HepG2 (cell line): ENCODE measurements at regions not wholly inside any gene's neighbourhood (a gene's known extent, or its start where the extent isn't known, plus 50 kb on each side); places are given as distances from the start of the nearest gene placed in this dataset.

Source experiments
- ATAC-seq: fragments of 200-7000 bp; cut with Tn5 transposase; 3 replicates; pipeline ENCODE4 v1.9.1; 2020; ENCODE audit warnings: mild to moderate bottlenecking, moderate library complexity
- BruUV-seq: library from RNA; stranded (reverse); fragments of 400-500 nt; replicated peaks from 2 replicates; lab custom pipeline; 2021; lab: Mats Ljungman, UMichigan
- CTCF ChIA-PET: fragments of 300-600 bp; formaldehyde crosslinking; extraction: SDS; loops from one replicate; lab custom pipeline; 2021; ENCODE audit warnings: low total read pairs, inconsistent platforms, low intra/inter-chr PET ratio; lab: Yijun Ruan, JAX
- POLR2A ChIA-PET: fragments of 350-600 bp; sonication (Branson Sonifier 250); formaldehyde crosslinking; loops from one replicate; lab custom pipeline; 2020; ENCODE audit warnings: antibody characterized with exemption, inconsistent platforms; lab: Yijun Ruan, JAX
- DNase-seq: peaks from one replicate; pipeline ENCODE4 v3.0.0-alpha.2; 2015; ENCODE audit warnings: low spot score
- FAIRE-seq: peaks from 3 replicates; lab custom pipeline; 2011; peaks lifted over from hg19 to GRCh38; lab: Jason Lieb, UNC
- H2AFZ ChIP-seq: one replicate; pipeline ENCODE4 v1.6.1; 2011; ENCODE audit warnings: low read length, inconsistent platforms
- H3K27ac ChIP-seq: fragments of 300-600 bp; 3 replicates; pipeline ENCODE4 v1.8.0; 2011; ENCODE audit warnings: mixed run types, mild to moderate bottlenecking, mixed read lengths, low read length, inconsistent platforms; ENCODE audit not compliant: insufficient read depth; ENCODE audit errors: extremely low read length
- H3K27me3 ChIP-seq, 2 experiments: fragments of 200-600 bp in 1 of 2; 2 replicates in 1 of 2; 3 replicates in 1 of 2; pipeline versions ENCODE4 v1.6.0 to v1.8.0; 2011; ENCODE audit warnings: low read length in 2 of 2, mild to moderate bottlenecking in 2 of 2, moderate library complexity in 2 of 2, inconsistent platforms in 1 of 2; ENCODE audit not compliant: insufficient read depth in 2 of 2, control insufficient read depth in 1 of 2
- H3K36me3 ChIP-seq, 2 experiments: fragments of 200-600 bp in 1 of 2; replicated peaks in 1 of 2; 2 replicates in 1 of 2; 3 replicates in 1 of 2; pipeline versions ENCODE4 v1.5.1 to v1.8.0; 2011; ENCODE audit warnings: low read length in 2 of 2, inconsistent platforms in 1 of 2; ENCODE audit not compliant: insufficient read depth in 2 of 2, control insufficient read depth in 1 of 2
- H3K4me1 ChIP-seq: 2 replicates; pipeline ENCODE4 v1.5.1; 2012; ENCODE audit warnings: low read length, inconsistent platforms; ENCODE audit not compliant: insufficient read depth
- H3K4me2 ChIP-seq: 2 replicates; pipeline ENCODE4 v1.6.0; 2011; ENCODE audit warnings: low read depth, low read length, inconsistent platforms
- H3K4me3 ChIP-seq, 3 experiments: fragments of 200-600 bp in 1 of 3; sonication (generic), shearing (Covaris generic) in 1 of 3; replicated peaks in 1 of 3; 2 replicates each; pipeline ENCODE4 v1.5.1; 2011 to 2016; ENCODE audit warnings: low read length in 3 of 3, inconsistent platforms in 2 of 3, low read depth in 2 of 3, mild to moderate bottlenecking in 2 of 3, control low read depth in 1 of 3, mixed read lengths in 1 of 3; ENCODE audit not compliant: insufficient read depth in 1 of 3
- H3K79me2 ChIP-seq: one replicate; pipeline ENCODE4 v1.6.1; 2011; ENCODE audit warnings: low read length, inconsistent platforms; ENCODE audit not compliant: insufficient read depth
- H3K9ac ChIP-seq: 2 replicates; pipeline ENCODE4 v1.6.0; 2011; ENCODE audit warnings: mild to moderate bottlenecking, low read depth, low read length, inconsistent platforms; ENCODE audit not compliant: insufficient read depth
- H3K9me3 ChIP-seq: 2 replicates; pipeline ENCODE4 v1.5.1; 2012; ENCODE audit warnings: mild to moderate bottlenecking, low read length
- H4K20me1 ChIP-seq: 2 replicates; pipeline ENCODE4 v1.6.0; 2011; ENCODE audit warnings: inconsistent platforms, mild to moderate bottlenecking, low read length, moderate library complexity; ENCODE audit not compliant: insufficient read depth
- BHLHE40 ChIP-seq: IDR thresholded peaks from 2 replicates; pipeline ENCODE4 v1.6.1; 2011; ENCODE audit warnings: low read length, improper control_type of control experiment
- ETV5 ChIP-seq: IDR thresholded peaks from 2 replicates; pipeline ENCODE4 v1.6.1; 2018; ENCODE audit warnings: missing biosample characterization, missing genetic modification reagents, inconsistent platforms, borderline replicate concordance
- HOXA3 ChIP-seq: sonication (generic); formaldehyde crosslinking; IDR thresholded peaks from 2 replicates; pipeline ENCODE4 v1.5.0; 2020; ENCODE audit warnings: missing genetic modification reagents
- MXI1 ChIP-seq: IDR thresholded peaks from 3 replicates; pipeline ENCODE4 v1.6.1; 2012; ENCODE audit warnings: low read depth, low read length, inconsistent platforms, borderline replicate concordance
- NRL ChIP-seq: sonication (generic); formaldehyde crosslinking; IDR thresholded peaks from 2 replicates; pipeline ENCODE4 v1.5.0; 2020; ENCODE audit warnings: missing genetic modification reagents, mild to moderate bottlenecking, moderate library complexity, borderline replicate concordance
- PAX8 ChIP-seq: sonication (generic); formaldehyde crosslinking; IDR thresholded peaks from 2 replicates; pipeline ENCODE4 v1.8.0; 2022; ENCODE audit warnings: mild to moderate bottlenecking, missing genetic modification reagents, borderline replicate concordance
- SSRP1 ChIP-seq: IDR thresholded peaks from 2 replicates; pipeline ENCODE4 v1.6.1; 2016; ENCODE audit warnings: control low read depth
- TRAFD1 ChIP-seq: sonication (generic); formaldehyde crosslinking; IDR thresholded peaks from 2 replicates; pipeline ENCODE4 v1.5.1; 2020; ENCODE audit warnings: missing genetic modification reagents, mild to moderate bottlenecking, borderline replicate concordance
- ZNF253 ChIP-seq: sonication (generic); formaldehyde crosslinking; IDR thresholded peaks from 2 replicates; pipeline ENCODE4 v1.8.0; 2022; ENCODE audit warnings: mild to moderate bottlenecking, missing genetic modification reagents, borderline replicate concordance
- ZNF33B ChIP-seq: sonication (generic); formaldehyde crosslinking; IDR thresholded peaks from 2 replicates; pipeline ENCODE4 v1.5.1; 2020; ENCODE audit warnings: mild to moderate bottlenecking, missing genetic modification reagents
- ZNF343 ChIP-seq: sonication (generic); formaldehyde crosslinking; IDR thresholded peaks from 2 replicates; pipeline ENCODE4 v1.4.0; 2020; ENCODE audit warnings: mild to moderate bottlenecking, missing genetic modification reagents
- ZNF382 ChIP-seq: sonication (generic); formaldehyde crosslinking; IDR thresholded peaks from 2 replicates; pipeline ENCODE4 v1.5.0; 2020; ENCODE audit warnings: missing genetic modification reagents, mild to moderate bottlenecking, borderline replicate concordance
- ZNF430 ChIP-seq: sonication (generic); formaldehyde crosslinking; IDR thresholded peaks from 2 replicates; pipeline ENCODE4 v1.9.0; 2021; ENCODE audit warnings: mild to moderate bottlenecking, missing genetic modification reagents
- ZNF451 ChIP-seq: sonication (generic); formaldehyde crosslinking; IDR thresholded peaks from 2 replicates; pipeline ENCODE4 v1.5.0; 2020; ENCODE audit warnings: mild to moderate bottlenecking, missing genetic modification reagents
- ZNF605 ChIP-seq: sonication (generic); formaldehyde crosslinking; IDR thresholded peaks from 2 replicates; pipeline ENCODE4 v1.8.0; 2022; ENCODE audit warnings: mild to moderate bottlenecking, missing genetic modification reagents
- ZNF615 ChIP-seq: sonication (generic); formaldehyde crosslinking; IDR thresholded peaks from 2 replicates; pipeline ENCODE4 v1.5.0; 2020; ENCODE audit warnings: mild to moderate bottlenecking, missing genetic modification reagents, borderline replicate concordance
- ZNF841 ChIP-seq: sonication (generic); formaldehyde crosslinking; IDR thresholded peaks from 2 replicates; pipeline ENCODE4 v1.8.1; 2023; ENCODE audit warnings: missing genetic modification reagents, borderline replicate concordance
- WGBS: methylation state at CpG from one replicate; pipeline ENCODE4 v1.1.6; 2017; ENCODE audit warnings: low lambda C conversion rate; 5-methylcytosine and 5-hydroxymethylcytosine counted together
- in situ Hi-C: cut with HindIII; loops from 2 replicates; pipeline ENCODE4 v1.10.0; 2017; ENCODE audit warnings: low pct_unique_long_range_greater_than_20kb; ENCODE audit not compliant: extremely low pct_ligation_motif_present
- intact Hi-C: fragments of 100-400 bp; cut with micrococcal nuclease; formaldehyde crosslinking; loops from one replicate; pipeline ENCODE4 v1.10.0; 2022; ENCODE audit not compliant: unreplicated experiment

GRCh38 chr7:136074843-136075242, 97.7 kb upstream of the MTPN start:
- H2AFZ ChIP-seq: no peak overlapping the region
- H3K36me3 ChIP-seq: no peaks in the 10 kb centered on the region
- FAIRE-seq (no peak), DNase-seq (no peak), ATAC-seq (no peak)
- H3K9ac ChIP-seq: no peak overlapping the region
- POLR2A ChIA-PET: no interaction called here
- in situ Hi-C loops (no loop called here), intact Hi-C loops (no loop called here)
- H3K4me1 ChIP-seq: no peaks in the 10 kb centered on the region
- no peaks in the 10 kb centered on the region for H3K9me3 ChIP-seq
- no peak overlapping the region for H3K4me3 ChIP-seq
- WGBS: 0% methylated on average over 2 of the region's 2 CpGs
- no peaks in the 10 kb centered on the region for H3K79me2 ChIP-seq
- BruUV-seq: no TSS peak
- no peak for TF ChIP-seq ETV5
- no peak for TF ChIP-seq ZNF451 (CRISPR knock-in tag)
- no peak for TF ChIP-seq ZNF253 (CRISPR knock-in tag)
- no peak for TF ChIP-seq SSRP1 (CRISPR knock-in tag)
- TF ChIP-seq ZNF430: no peak
- CTCF ChIA-PET: no interaction called here
- no peak overlapping the region for H3K27ac ChIP-seq
- H3K4me2 ChIP-seq: no peak overlapping the region
- H3K27me3 ChIP-seq: no peaks in the 10 kb centered on the region
- H4K20me1 ChIP-seq: no peaks in the 10 kb centered on the region

GRCh38 chr7:136072447-136072846, 95.3 kb upstream of the MTPN start:
- Histone ChIP-seq H3K9me3 (no peaks in the 10 kb centered on the region), H4K20me1 (no peaks in the 10 kb centered on the region), H3K27ac (no peak overlapping the region), H3K4me2 (no peak overlapping the region), H3K79me2 (no peaks in the 10 kb centered on the region), H3K27me3 (no peaks in the 10 kb centered on the region), H3K4me3 (no peak overlapping the region), H3K36me3 (no peaks in the 10 kb centered on the region), H2AFZ (no peak overlapping the region), H3K4me1 (no peaks in the 10 kb centered on the region), H3K9ac (no peak overlapping the region)
- DNase-seq: no peak
- ChIA-PET POLR2A (no interaction called here), CTCF (no interaction called here)
- WGBS: 26% methylated on average over 4 of the region's 4 CpGs
- no peak for ATAC-seq
- no peak for FAIRE-seq
- BruUV-seq: no TSS peak
- intact Hi-C loops (no loop called here), in situ Hi-C loops (no loop called here)
- TF ChIP-seq ZNF841 (CRISPR knock-in tag): no peak
- no peak for TF ChIP-seq ZNF343
- no peak for TF ChIP-seq PAX8 (CRISPR knock-in tag)
- no peak for TF ChIP-seq TRAFD1 (CRISPR knock-in tag)
- no peak for TF ChIP-seq ZNF33B (CRISPR knock-in tag)
- TF ChIP-seq ZNF382: no peak
- no peak for TF ChIP-seq NRL (CRISPR knock-in tag)
- no peak for TF ChIP-seq MXI1
- no peak for TF ChIP-seq BHLHE40
- no peak for TF ChIP-seq ZNF605 (CRISPR knock-in tag)
- TF ChIP-seq ZNF615 (CRISPR knock-in tag): no peak
- no peak for TF ChIP-seq HOXA3 (CRISPR knock-in tag)
